Peyer's patch (tissue), 4 donors: ENCODE measurements at regions not wholly inside any gene's neighbourhood (a gene's known extent, or its start where the extent isn't known, plus 50 kb on each side); places are given as distances from the start of the nearest gene placed in this dataset.

Experiments used
- CTCF ChIP-seq, 6 experiments: fragments of 450-650 bp in 4 of 6; fragments of 200-600 bp in 2 of 6; sonication (generic) in 1 of 6; IDR thresholded peaks; one replicate each; pipeline ENCODE4 v1.5.1; 2017 to 2019; ENCODE audit warnings: antibody characterized with exemption in 6 of 6, mild to moderate bottlenecking in 3 of 6, moderate library complexity in 1 of 6
- POLR2A ChIP-seq, 2 donors: fragments of 450-650 bp; IDR thresholded peaks; one replicate each; pipeline ENCODE4 v1.5.1; 2017; ENCODE audit warnings: antibody characterized with exemption in 2 of 2, mild to moderate bottlenecking in 2 of 2, moderate library complexity in 2 of 2

- TF ChIP-seq CTCF (IDR thresholded peaks at IDR 0.05), result no peak
- TF ChIP-seq POLR2A (IDR thresholded peaks at IDR 0.05), result no peak
Observed at GRCh38 chr3:189464799-189465198, 166.4 kb upstream of the TP63 start.
